A673 (cell line): ENCODE measurements at regions not wholly inside any gene's neighbourhood (a gene's known extent, or its start where the extent isn't known, plus 50 kb on each side); places are given as distances from the start of the nearest gene placed in this dataset.

Experiments
- CTCF ChIP-seq: fragments of 300-800, 200-600 bp; sonication (generic); conservative IDR thresholded peaks from 2 replicates; pipeline ENCODE4 v1.5.1; 2017; ENCODE audit warnings: low read depth, mild to moderate bottlenecking, antibody characterized with exemption, low read length, moderate library complexity, mixed read lengths
- EZH2 ChIP-seq: fragments of 200-600 bp; sonication (generic); IDR thresholded peaks from 2 replicates; pipeline ENCODE4 v1.6.1; 2017; ENCODE audit warnings: borderline replicate concordance, low read depth, mild to moderate bottlenecking, mixed read lengths, antibody characterized with exemption, low read length; ENCODE audit not compliant: poor library complexity, severe bottlenecking

GRCh38 chr21:34242973-34243372 is 120.8 kb upstream of the KCNE2 start:
- TF ChIP-seq CTCF (no peak), EZH2 (no peak)
